Endodermal cell (in vitro differentiated cells): ENCODE measurements at regions not wholly inside any gene's neighbourhood (a gene's known extent, or its start where the extent isn't known, plus 50 kb on each side); places are given as distances from the start of the nearest gene placed in this dataset.

Experiments
- DNase-seq: peaks from one replicate; pipeline ENCODE4 v3.0.0-alpha.2; 2017
- H3K27ac ChIP-seq: 2 replicates; pipeline ENCODE4 v1.5.1; 2013; ENCODE audit warnings: mild to moderate bottlenecking, low read depth, low read length, moderate library complexity
- H3K27me3 ChIP-seq: 2 replicates; pipeline ENCODE4 v1.6.1; 2013; ENCODE audit warnings: mild to moderate bottlenecking, low read length, moderate library complexity; ENCODE audit not compliant: insufficient read depth, control insufficient read depth, poor library complexity, severe bottlenecking
- H3K36me3 ChIP-seq: 2 replicates; pipeline ENCODE4 v1.7.0; 2013; ENCODE audit warnings: mild to moderate bottlenecking, low read length, moderate library complexity; ENCODE audit not compliant: control insufficient read depth, insufficient read depth
- H3K4me1 ChIP-seq: one replicate; pipeline ENCODE4 v1.7.0; 2013; ENCODE audit warnings: low read length; ENCODE audit not compliant: control insufficient read depth, insufficient read depth
- H3K4me3 ChIP-seq: 2 replicates; pipeline ENCODE4 v1.5.1; 2013; ENCODE audit warnings: mild to moderate bottlenecking, low read length, moderate library complexity
- H3K9ac ChIP-seq: 2 replicates; pipeline ENCODE4 v1.6.1; 2013; ENCODE audit warnings: mild to moderate bottlenecking, low read length, moderate library complexity; ENCODE audit not compliant: poor library complexity, severe bottlenecking; ENCODE audit errors: extremely low read depth
- H3K9me3 ChIP-seq: 2 replicates; pipeline ENCODE4 v1.6.1; 2013; ENCODE audit warnings: mild to moderate bottlenecking, low read length, moderate library complexity; ENCODE audit not compliant: control insufficient read depth
- H3K27ac Mint-ChIP-seq: 2 replicates; pipeline ENCODE4 v1.8.0; 2020; ENCODE audit warnings: mixed read lengths
- H3K27me3 Mint-ChIP-seq: 2 replicates; pipeline ENCODE4 v1.8.0; 2021; ENCODE audit warnings: mild to moderate bottlenecking, mixed read lengths; ENCODE audit not compliant: insufficient read depth
- H3K36me3 Mint-ChIP-seq: 2 replicates; pipeline ENCODE4 v1.8.0; 2020; ENCODE audit warnings: low read depth, mixed read lengths
- H3K4me1 Mint-ChIP-seq: 2 replicates; pipeline ENCODE4 v1.8.0; 2020; ENCODE audit warnings: mixed read lengths
- H3K4me3 Mint-ChIP-seq: 2 replicates; pipeline ENCODE4 v1.8.0; 2020; ENCODE audit warnings: mild to moderate bottlenecking, moderate library complexity, mixed read lengths
- H3K9me3 Mint-ChIP-seq: 2 replicates; pipeline ENCODE4 v1.8.0; 2020; ENCODE audit warnings: mild to moderate bottlenecking, mixed read lengths
- CTCF ChIP-seq: fragments of 200-600 bp; sonication (generic); conservative IDR thresholded peaks from 2 replicates; pipeline ENCODE4 v1.5.0; 2021; ENCODE audit warnings: antibody characterized with exemption, mild to moderate bottlenecking
- WGBS, 2 experiments: methylation state at CpG; one replicate each; pipeline versions ENCODE4 v1.1.5 to v1.1.7; 2013; ENCODE audit warnings: missing lambda C conversion rate in 2 of 2, mixed read lengths in 1 of 2; ENCODE audit not compliant: insufficient coverage in 1 of 2, insufficient read length in 1 of 2; 5-methylcytosine and 5-hydroxymethylcytosine counted together

GRCh38 chr9:90991953-90992352 is 190.3 kb downstream of the SYK start:
- Mint-ChIP-seq H3K9me3 (peaks cover 22% of the 10 kb centered on the region), H3K27ac (no peak overlapping the region), H3K4me1 (peaks cover 6% of the 10 kb centered on the region), H3K27me3 (peaks cover 15% of the 10 kb centered on the region), H3K4me3 (no peak overlapping the region), H3K36me3 (no peaks in the 10 kb centered on the region)
- no peak overlapping the region for H3K27ac ChIP-seq
- H3K9ac ChIP-seq, result no peak overlapping the region
- no peak for TF ChIP-seq CTCF
- no peak for DNase-seq
- 82% methylated on average over 1 of the region's 1 CpG; no CpG with 5 or more reads in 1 of the 2 experiments for WGBS, 2 experiments
- no peak overlapping the region for H3K4me3 ChIP-seq
- H3K9me3 ChIP-seq, result peaks cover 27% of the 10 kb centered on the region
- peaks cover 8% of the 10 kb centered on the region for H3K27me3 ChIP-seq
- H3K36me3 ChIP-seq, result no peaks in the 10 kb centered on the region
- H3K4me1 ChIP-seq, result no peaks in the 10 kb centered on the region

DNA sequence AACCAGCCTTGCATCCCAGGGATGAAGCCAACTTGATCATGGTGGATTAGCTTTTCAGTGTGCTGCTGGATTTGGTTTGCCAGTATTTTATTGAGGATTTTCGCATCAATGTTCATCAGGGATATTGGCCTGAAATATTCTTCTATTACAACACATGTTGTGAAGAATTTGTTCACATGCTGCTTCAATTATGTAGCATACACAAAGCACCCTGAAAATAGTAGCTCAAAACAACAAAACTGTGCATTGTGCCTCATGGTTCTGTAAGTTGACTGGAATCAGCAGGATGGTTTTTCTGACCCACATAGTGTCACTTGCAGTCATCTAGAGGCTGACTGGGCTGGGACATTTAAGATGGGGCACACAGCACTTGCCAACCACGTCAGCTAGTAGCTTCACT is 193.9 kb downstream of the SYK start:
- H3K36me3 Mint-ChIP-seq, result no peaks in the 10 kb centered on the region
- Histone ChIP-seq H3K27ac (no peak overlapping the region), H3K4me1 (no peaks in the 10 kb centered on the region), H3K9ac (no peak overlapping the region), H3K4me3 (no peak overlapping the region), H3K27me3 (peaks cover 8% of the 10 kb centered on the region), H3K36me3 (no peaks in the 10 kb centered on the region), H3K9me3 (peaks cover 13% of the 10 kb centered on the region)
- peaks cover 15% of the 10 kb centered on the region for H3K27me3 Mint-ChIP-seq
- no peak overlapping the region for H3K4me3 Mint-ChIP-seq
- DNase-seq, result no peak
- 80 to 91% methylated on average over 1 to 2 of the region's 2 CpGs for WGBS, 2 experiments
- H3K9me3 Mint-ChIP-seq, result peaks cover 17% of the 10 kb centered on the region
- no peak overlapping the region for H3K27ac Mint-ChIP-seq
- H3K4me1 Mint-ChIP-seq, result peaks cover 8% of the 10 kb centered on the region
- no peak for TF ChIP-seq CTCF

- H3K4me1 ChIP-seq, result no peaks in the 10 kb centered on the region
- Mint-ChIP-seq H3K36me3 (no peaks in the 10 kb centered on the region), H3K4me3 (no peak overlapping the region), H3K27ac (no peak overlapping the region), H3K9me3 (peaks cover 16% of the 10 kb centered on the region), H3K4me1 (peaks cover 8% of the 10 kb centered on the region), H3K27me3 (peaks cover 10% of the 10 kb centered on the region)
- 95 to 100% methylated on average over 4 to 6 of the region's 6 CpGs for WGBS, 2 experiments
- H3K36me3 ChIP-seq, result no peaks in the 10 kb centered on the region
- TF ChIP-seq CTCF, result peak; percentile 19
- H3K27me3 ChIP-seq, result peaks cover 6% of the 10 kb centered on the region
- DNase-seq, result no peak
- no peak overlapping the region for H3K9ac ChIP-seq
- no peak overlapping the region for H3K27ac ChIP-seq
- peaks cover 6% of the 10 kb centered on the region for H3K9me3 ChIP-seq
- no peak overlapping the region for H3K4me3 ChIP-seq
These were observed 194.8 kb downstream of the SYK start for GRCh38 chr9:90996154-90997065.
